ENCODE measurements at regions not wholly inside any gene's neighbourhood (a gene's known extent, or its start where the extent isn't known, plus 50 kb on each side); places are given as distances from the start of the nearest gene placed in this dataset.

- Histone ChIP-seq H3K9me3 (no peaks in the 10 kb centered on the region), H3K27ac (no peak overlapping the region), H3K27me3 (no peaks in the 10 kb centered on the region), H3K36me3 (no peaks in the 10 kb centered on the region), H3K4me1 (no peaks in the 10 kb centered on the region), H3K4me3 (no peak overlapping the region)
- intact Hi-C loops (cut with DNase I; ENCODE audit: low total_unique reads) = no loop called here
- ATAC-seq (no peak), DNase-seq (no peak)
- in situ Hi-C loops (cut with MboI; ENCODE audit: low sequenced_read_pairs in 4 of 4) = no loop called here
- TF ChIP-seq CTCF (IDR thresholded peaks at IDR 0.05 in 4 of 5, conservative IDR thresholded peaks at IDR 0.05 in 1 of 5) (no peak), POLR2A (IDR thresholded peaks at IDR 0.05) (no peak)
These were observed 151.6 kb downstream of the ABCC12 start for GRCh38 chr16:48004141-48004695.

- no peak overlapping the region for H3K4me3 ChIP-seq
- in situ Hi-C loops (cut with MboI; ENCODE audit: low sequenced_read_pairs in 4 of 4) (no loop called here), intact Hi-C loops (cut with DNase I; ENCODE audit: low total_unique reads) (no loop called here)
- no peaks in the 10 kb centered on the region for H3K27me3 ChIP-seq
- no peaks in the 10 kb centered on the region for H3K9me3 ChIP-seq
- no peaks in the 10 kb centered on the region for H3K4me1 ChIP-seq
- DNase-seq = no peak
- ATAC-seq = no peak
- no peak overlapping the region for H3K27ac ChIP-seq
- TF ChIP-seq CTCF (IDR thresholded peaks at IDR 0.05 in 4 of 5, conservative IDR thresholded peaks at IDR 0.05 in 1 of 5) (no peak), POLR2A (IDR thresholded peaks at IDR 0.05) (no peak)
- H3K36me3 ChIP-seq = no peaks in the 10 kb centered on the region
These were observed 152.4 kb downstream of the ABCC12 start for GRCh38 chr16:48003206-48003907.

- ATAC-seq = no peak
These were observed 154.4 kb downstream of the ABCC12 start for GRCh38 chr16:48001324-48001895.

GRCh38 chr16:48000622-48001021 is 155.2 kb downstream of the ABCC12 start:
- Histone ChIP-seq H3K4me3 (no peak overlapping the region), H3K27me3 (no peaks in the 10 kb centered on the region), H3K36me3 (no peaks in the 10 kb centered on the region), H3K27ac (no peak overlapping the region), H3K9me3 (no peaks in the 10 kb centered on the region), H3K4me1 (no peaks in the 10 kb centered on the region)
- in situ Hi-C loops (cut with MboI; ENCODE audit: low sequenced_read_pairs in 4 of 4) (no loop called here), intact Hi-C loops (cut with DNase I; ENCODE audit: low total_unique reads) (no loop called here)
- DNase-seq = no peak
- no peak for ATAC-seq
- TF ChIP-seq CTCF (IDR thresholded peaks at IDR 0.05 in 4 of 5, conservative IDR thresholded peaks at IDR 0.05 in 1 of 5) (no peak), POLR2A (IDR thresholded peaks at IDR 0.05) (no peak)

More at GRCh38 chr16:48001324-48001895, 154.4 kb downstream of the ABCC12 start:
- TF ChIP-seq POLR2A (IDR thresholded peaks at IDR 0.05) (no peak), CTCF (IDR thresholded peaks at IDR 0.05 in 4 of 5, conservative IDR thresholded peaks at IDR 0.05 in 1 of 5) (no peak)
- DNase-seq = no peak
- Histone ChIP-seq H3K9me3 (no peaks in the 10 kb centered on the region), H3K36me3 (no peaks in the 10 kb centered on the region), H3K4me1 (no peaks in the 10 kb centered on the region), H3K27ac (no peak overlapping the region), H3K27me3 (no peaks in the 10 kb centered on the region), H3K4me3 (no peak overlapping the region)
- intact Hi-C loops (cut with DNase I; ENCODE audit: low total_unique reads) = no loop called here
- in situ Hi-C loops (cut with MboI; ENCODE audit: low sequenced_read_pairs in 4 of 4) = no loop called here

Data from gastrocnemius medialis (tissue), 4 donors.